GM12878 (cell line): ENCODE measurements at regions not wholly inside any gene's neighbourhood (a gene's known extent, or its start where the extent isn't known, plus 50 kb on each side); places are given as distances from the start of the nearest gene placed in this dataset.

ENCODE experiments used
- ATAC-seq: fragments of 200-7000 bp; cut with Tn5 transposase; 3 replicates; pipeline ENCODE4 v1.9.1; 2020; ENCODE audit warnings: mild to moderate bottlenecking, moderate library complexity
- BruUV-seq: library from RNA; stranded (reverse); fragments of 400-500 nt; replicated peaks from 2 replicates; lab custom pipeline; 2021; lab: Mats Ljungman, UMichigan
- CTCF ChIA-PET: fragments of 300-600 bp; sonication (Branson Sonifier 250); formaldehyde crosslinking; extraction: SDS; loops from one replicate; lab custom pipeline; 2021; ENCODE audit warnings: inconsistent platforms; lab: Yijun Ruan, JAX
- POLR2A ChIA-PET: fragments of 350-600 bp; formaldehyde crosslinking; extraction: SDS; loops from one replicate; lab custom pipeline; 2021; ENCODE audit warnings: inconsistent platforms; lab: Charles Lee
- RAD21 ChIA-PET: fragments of 300-600 bp; sonication (Branson Sonifier 250); formaldehyde crosslinking; loops from one replicate; lab custom pipeline; 2023; ENCODE audit warnings: antibody characterized with exemption; ENCODE audit not compliant: unreplicated experiment; lab: Charles Lee
- SMC1A ChIA-PET: fragments of 300-600 bp; sonication (Branson Sonifier 250); formaldehyde crosslinking; loops from one replicate; lab custom pipeline; 2023; ENCODE audit not compliant: unreplicated experiment, uncharacterized antibody; lab: Charles Lee
- DNase-seq: peaks from one replicate; pipeline ENCODE4 v3.0.0-alpha.2; 2011; ENCODE audit warnings: low read depth, low spot score
- FAIRE-seq: peaks from 3 replicates; lab custom pipeline; 2011; peaks lifted over from hg19 to GRCh38; lab: Jason Lieb, UNC
- H2AFZ ChIP-seq: 2 replicates; pipeline ENCODE4 v1.6.0; 2011; ENCODE audit warnings: low read depth, low read length, control low read depth; ENCODE audit not compliant: control insufficient read depth
- H3K27ac ChIP-seq: 2 replicates; pipeline ENCODE4 v1.5.1; 2011; ENCODE audit warnings: control low read depth; ENCODE audit not compliant: control insufficient read depth, insufficient read depth
- H3K27me3 ChIP-seq, 2 experiments: replicated peaks in 1 of 2; 2 replicates each; pipeline versions ENCODE4 v1.6.0 to v1.6.1; 2011; ENCODE audit warnings: low read length in 1 of 2; ENCODE audit not compliant: control insufficient read depth in 2 of 2, insufficient read depth in 2 of 2
- H3K36me3 ChIP-seq, 2 experiments: 2 replicates each; pipeline ENCODE4 v1.5.1; 2011; ENCODE audit warnings: low read length in 1 of 2; ENCODE audit not compliant: control insufficient read depth in 2 of 2, insufficient read depth in 2 of 2
- H3K4me1 ChIP-seq: 2 replicates; pipeline ENCODE4 v1.6.1; 2011; ENCODE audit warnings: mild to moderate bottlenecking, low read length, moderate library complexity, mixed read lengths; ENCODE audit not compliant: control insufficient read depth, insufficient read depth
- H3K4me2 ChIP-seq: 2 replicates; pipeline ENCODE4 v1.6.0; 2011; ENCODE audit warnings: control low read depth; ENCODE audit not compliant: control insufficient read depth, insufficient read depth
- H3K4me3 ChIP-seq: fragments of 200-600 bp; sonication (generic); 2 replicates; pipeline ENCODE4 v1.5.1; 2016
- H3K79me2 ChIP-seq: 2 replicates; pipeline ENCODE4 v1.6.0; 2011; ENCODE audit warnings: low read length; ENCODE audit not compliant: control insufficient read depth, insufficient read depth
- H3K9ac ChIP-seq: 2 replicates; pipeline ENCODE4 v1.8.0; 2011; ENCODE audit warnings: low read length, control low read depth, mixed read lengths; ENCODE audit not compliant: control insufficient read depth, insufficient read depth
- H3K9me3 ChIP-seq: replicated peaks from 3 replicates; pipeline ENCODE4 v1.5.1; 2011; ENCODE audit warnings: mild to moderate bottlenecking, low read length; ENCODE audit not compliant: control insufficient read depth, insufficient read depth
- H4K20me1 ChIP-seq: 2 replicates; pipeline ENCODE4 v1.6.0; 2011; ENCODE audit not compliant: control insufficient read depth, insufficient read depth
- EGR1 ChIP-seq, 2 experiments: IDR thresholded peaks; 1 replicate in 1 of 2; 2 replicates in 1 of 2; pipeline ENCODE4 v1.6.1; 2011 to 2012; ENCODE audit warnings: low read depth in 2 of 2, low read length in 2 of 2, borderline replicate concordance in 1 of 2, mild to moderate bottlenecking in 1 of 2, moderate library complexity in 1 of 2
- HDAC6 ChIP-seq: fragments of 200-600 bp; sonication (generic); IDR thresholded peaks from one replicate; pipeline ENCODE4 v1.8.0; 2017; ENCODE audit warnings: antibody characterized with exemption; ENCODE audit not compliant: unreplicated experiment
- MTA2 ChIP-seq: fragments of 450-650 bp; IDR thresholded peaks from 2 replicates; pipeline ENCODE4 v1.6.1; 2016; ENCODE audit warnings: low read depth, mild to moderate bottlenecking, moderate library complexity
- MTA3 ChIP-seq: IDR thresholded peaks from 2 replicates; pipeline ENCODE4 v1.6.1; 2012; ENCODE audit warnings: low read length, inconsistent platforms, borderline replicate concordance
- POU2F2 ChIP-seq: IDR thresholded peaks from 3 replicates; pipeline ENCODE4 v1.6.1; 2011; ENCODE audit warnings: low read depth, mild to moderate bottlenecking, low read length, borderline replicate concordance
- RBBP5 ChIP-seq: fragments of 200-600 bp; sonication (generic); conservative IDR thresholded peaks from 2 replicates; pipeline ENCODE4 v1.6.1; 2016
- SREBF1 ChIP-seq: IDR thresholded peaks from 2 replicates; pipeline ENCODE4 v1.6.1; 2012; ENCODE audit warnings: mild to moderate bottlenecking, low read length
- ZNF622 ChIP-seq: fragments of 450-650 bp; IDR thresholded peaks from 2 replicates; pipeline ENCODE4 v1.6.1; 2017; ENCODE audit warnings: mild to moderate bottlenecking, inconsistent platforms
- WGBS: methylation state at CpG from one replicate; pipeline ENCODE4 v1.1.6; 2016; ENCODE audit warnings: low lambda C conversion rate; ENCODE audit not compliant: insufficient replicate concordance, insufficient coverage; ENCODE audit errors: missing lambda C conversion rate; 5-methylcytosine and 5-hydroxymethylcytosine counted together
- in situ Hi-C: fragments of 300-500 bp; cut with MboI; formaldehyde crosslinking; loops from 9 replicates; pipeline ENCODE4 v1.14.3; 2018; ENCODE audit warnings: mixed read lengths
- intact Hi-C: fragments of 100-400 bp; cut with micrococcal nuclease; formaldehyde crosslinking; loops from one replicate; pipeline ENCODE4 v1.14.2; 2022; ENCODE audit not compliant: unreplicated experiment
- TF ChIP-seq, protein P1 (sequence below): IDR thresholded peaks from 2 replicates; pipeline ENCODE4 v1.6.1; 2012; ENCODE audit warnings: low read depth, low read length, improper control_type of control experiment
- TF ChIP-seq, protein P2 (sequence below): fragments of 450-650 bp; conservative IDR thresholded peaks from 2 replicates; pipeline ENCODE4 v1.6.1; 2017; ENCODE audit warnings: mild to moderate bottlenecking, moderate library complexity
- TF ChIP-seq, protein P3 (sequence below): IDR thresholded peaks from 2 replicates; pipeline ENCODE4 v1.6.1; 2012; ENCODE audit warnings: mild to moderate bottlenecking, low read depth, low read length
- TF ChIP-seq, protein P4 (sequence below): fragments of 150-350 bp; IDR thresholded peaks from 2 replicates; pipeline ENCODE4 v1.6.1; 2014; ENCODE audit warnings: mild to moderate bottlenecking, low read depth, low read length

DNA sequence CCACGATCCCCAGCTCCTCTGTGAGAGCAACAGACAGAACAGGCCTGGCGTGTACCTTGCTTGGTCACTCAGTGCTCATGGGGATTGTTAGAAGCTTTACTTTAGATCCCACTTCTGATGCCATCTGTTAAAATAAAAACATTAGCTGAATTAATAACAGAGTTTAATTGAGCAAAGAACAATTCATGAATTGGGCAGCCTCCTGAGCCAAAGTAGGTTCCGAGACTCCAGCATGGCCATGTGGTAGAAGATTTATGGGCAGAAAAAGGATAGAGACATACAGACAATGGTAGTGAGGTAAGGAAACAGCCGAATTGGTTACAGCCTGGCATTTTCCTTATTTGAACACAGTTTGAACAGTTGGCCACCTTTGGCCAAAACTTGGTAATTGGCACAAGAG, 223.9 kb upstream of the TRPC4 start:
- ChIA-PET RAD21 (no interaction called here), POLR2A (no interaction called here), CTCF (no interaction called here), SMC1A (no interaction called here)
- H3K9me3 ChIP-seq, result no peaks in the 10 kb centered on the region
- H3K9ac ChIP-seq, result no peak overlapping the region
- no peaks in the 10 kb centered on the region for H3K79me2 ChIP-seq
- ATAC-seq, result no peak
- BruUV-seq, result no TSS peak
- no peaks in the 10 kb centered on the region for H3K4me1 ChIP-seq
- H3K27me3 ChIP-seq, result no peaks in the 10 kb centered on the region
- no peak overlapping the region for H3K4me3 ChIP-seq
- in situ Hi-C loops, result no loop called here
- DNase-seq, result no peak
- H4K20me1 ChIP-seq, result no peaks in the 10 kb centered on the region
- H3K27ac ChIP-seq, result no peak overlapping the region
- no peak overlapping the region for H3K4me2 ChIP-seq
- WGBS, result 22% methylated on average over 4 of the region's 4 CpGs
- no peak overlapping the region for H2AFZ ChIP-seq
- intact Hi-C loops, result no loop called here
- TF ChIP-seq, protein P1, sequence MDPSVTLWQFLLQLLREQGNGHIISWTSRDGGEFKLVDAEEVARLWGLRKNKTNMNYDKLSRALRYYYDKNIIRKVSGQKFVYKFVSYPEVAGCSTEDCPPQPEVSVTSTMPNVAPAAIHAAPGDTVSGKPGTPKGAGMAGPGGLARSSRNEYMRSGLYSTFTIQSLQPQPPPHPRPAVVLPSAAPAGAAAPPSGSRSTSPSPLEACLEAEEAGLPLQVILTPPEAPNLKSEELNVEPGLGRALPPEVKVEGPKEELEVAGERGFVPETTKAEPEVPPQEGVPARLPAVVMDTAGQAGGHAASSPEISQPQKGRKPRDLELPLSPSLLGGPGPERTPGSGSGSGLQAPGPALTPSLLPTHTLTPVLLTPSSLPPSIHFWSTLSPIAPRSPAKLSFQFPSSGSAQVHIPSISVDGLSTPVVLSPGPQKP, result no peak
- TF ChIP-seq MTA3, result no peak
- TF ChIP-seq MTA2, result no peak
- no peak for TF ChIP-seq HDAC6
- TF ChIP-seq, protein P2, sequence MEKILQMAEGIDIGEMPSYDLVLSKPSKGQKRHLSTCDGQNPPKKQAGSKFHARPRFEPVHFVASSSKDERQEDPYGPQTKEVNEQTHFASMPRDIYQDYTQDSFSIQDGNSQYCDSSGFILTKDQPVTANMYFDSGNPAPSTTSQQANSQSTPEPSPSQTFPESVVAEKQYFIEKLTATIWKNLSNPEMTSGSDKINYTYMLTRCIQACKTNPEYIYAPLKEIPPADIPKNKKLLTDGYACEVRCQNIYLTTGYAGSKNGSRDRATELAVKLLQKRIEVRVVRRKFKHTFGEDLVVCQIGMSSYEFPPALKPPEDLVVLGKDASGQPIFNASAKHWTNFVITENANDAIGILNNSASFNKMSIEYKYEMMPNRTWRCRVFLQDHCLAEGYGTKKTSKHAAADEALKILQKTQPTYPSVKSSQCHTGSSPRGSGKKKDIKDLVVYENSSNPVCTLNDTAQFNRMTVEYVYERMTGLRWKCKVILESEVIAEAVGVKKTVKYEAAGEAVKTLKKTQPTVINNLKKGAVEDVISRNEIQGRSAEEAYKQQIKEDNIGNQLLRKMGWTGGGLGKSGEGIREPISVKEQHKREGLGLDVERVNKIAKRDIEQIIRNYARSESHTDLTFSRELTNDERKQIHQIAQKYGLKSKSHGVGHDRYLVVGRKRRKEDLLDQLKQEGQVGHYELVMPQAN, result no peak
- no peak for TF ChIP-seq POU2F2
- TF ChIP-seq ZNF622, result no peak
- no peak for TF ChIP-seq SREBF1
- TF ChIP-seq, protein P3, sequence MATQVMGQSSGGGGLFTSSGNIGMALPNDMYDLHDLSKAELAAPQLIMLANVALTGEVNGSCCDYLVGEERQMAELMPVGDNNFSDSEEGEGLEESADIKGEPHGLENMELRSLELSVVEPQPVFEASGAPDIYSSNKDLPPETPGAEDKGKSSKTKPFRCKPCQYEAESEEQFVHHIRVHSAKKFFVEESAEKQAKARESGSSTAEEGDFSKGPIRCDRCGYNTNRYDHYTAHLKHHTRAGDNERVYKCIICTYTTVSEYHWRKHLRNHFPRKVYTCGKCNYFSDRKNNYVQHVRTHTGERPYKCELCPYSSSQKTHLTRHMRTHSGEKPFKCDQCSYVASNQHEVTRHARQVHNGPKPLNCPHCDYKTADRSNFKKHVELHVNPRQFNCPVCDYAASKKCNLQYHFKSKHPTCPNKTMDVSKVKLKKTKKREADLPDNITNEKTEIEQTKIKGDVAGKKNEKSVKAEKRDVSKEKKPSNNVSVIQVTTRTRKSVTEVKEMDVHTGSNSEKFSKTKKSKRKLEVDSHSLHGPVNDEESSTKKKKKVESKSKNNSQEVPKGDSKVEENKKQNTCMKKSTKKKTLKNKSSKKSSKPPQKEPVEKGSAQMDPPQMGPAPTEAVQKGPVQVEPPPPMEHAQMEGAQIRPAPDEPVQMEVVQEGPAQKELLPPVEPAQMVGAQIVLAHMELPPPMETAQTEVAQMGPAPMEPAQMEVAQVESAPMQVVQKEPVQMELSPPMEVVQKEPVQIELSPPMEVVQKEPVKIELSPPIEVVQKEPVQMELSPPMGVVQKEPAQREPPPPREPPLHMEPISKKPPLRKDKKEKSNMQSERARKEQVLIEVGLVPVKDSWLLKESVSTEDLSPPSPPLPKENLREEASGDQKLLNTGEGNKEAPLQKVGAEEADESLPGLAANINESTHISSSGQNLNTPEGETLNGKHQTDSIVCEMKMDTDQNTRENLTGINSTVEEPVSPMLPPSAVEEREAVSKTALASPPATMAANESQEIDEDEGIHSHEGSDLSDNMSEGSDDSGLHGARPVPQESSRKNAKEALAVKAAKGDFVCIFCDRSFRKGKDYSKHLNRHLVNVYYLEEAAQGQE, result no peak
- TF ChIP-seq, protein P4, sequence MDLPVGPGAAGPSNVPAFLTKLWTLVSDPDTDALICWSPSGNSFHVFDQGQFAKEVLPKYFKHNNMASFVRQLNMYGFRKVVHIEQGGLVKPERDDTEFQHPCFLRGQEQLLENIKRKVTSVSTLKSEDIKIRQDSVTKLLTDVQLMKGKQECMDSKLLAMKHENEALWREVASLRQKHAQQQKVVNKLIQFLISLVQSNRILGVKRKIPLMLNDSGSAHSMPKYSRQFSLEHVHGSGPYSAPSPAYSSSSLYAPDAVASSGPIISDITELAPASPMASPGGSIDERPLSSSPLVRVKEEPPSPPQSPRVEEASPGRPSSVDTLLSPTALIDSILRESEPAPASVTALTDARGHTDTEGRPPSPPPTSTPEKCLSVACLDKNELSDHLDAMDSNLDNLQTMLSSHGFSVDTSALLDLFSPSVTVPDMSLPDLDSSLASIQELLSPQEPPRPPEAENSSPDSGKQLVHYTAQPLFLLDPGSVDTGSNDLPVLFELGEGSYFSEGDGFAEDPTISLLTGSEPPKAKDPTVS, result no peak
- TF ChIP-seq RBBP5, result no peak
- no peak for TF ChIP-seq EGR1 (IDR thresholded peaks at IDR 0.05; ENCODE audit: borderline replicate concordance in 1 of 2, low read depth in 2 of 2, low read length in 2 of 2)
- H3K36me3 ChIP-seq, result no peaks in the 10 kb centered on the region
- FAIRE-seq, result no peak
